Lower leg skin (tissue), 3 donors: ENCODE measurements at regions not wholly inside any gene's neighbourhood (a gene's known extent, or its start where the extent isn't known, plus 50 kb on each side); places are given as distances from the start of the nearest gene placed in this dataset.

Experiments
- CTCF ChIP-seq, 3 donors: fragments of 450-650 bp; IDR thresholded peaks; one replicate each; pipeline ENCODE4 v1.5.1; 2016; ENCODE audit warnings: antibody characterized with exemption in 3 of 3, mild to moderate bottlenecking in 3 of 3, moderate library complexity in 2 of 3
- POLR2A ChIP-seq, 2 donors: fragments of 450-650 bp; IDR thresholded peaks; one replicate each; pipeline ENCODE4 v1.6.1; 2016 to 2017; ENCODE audit warnings: antibody characterized with exemption in 2 of 2, mild to moderate bottlenecking in 1 of 2, moderate library complexity in 1 of 2

DNA sequence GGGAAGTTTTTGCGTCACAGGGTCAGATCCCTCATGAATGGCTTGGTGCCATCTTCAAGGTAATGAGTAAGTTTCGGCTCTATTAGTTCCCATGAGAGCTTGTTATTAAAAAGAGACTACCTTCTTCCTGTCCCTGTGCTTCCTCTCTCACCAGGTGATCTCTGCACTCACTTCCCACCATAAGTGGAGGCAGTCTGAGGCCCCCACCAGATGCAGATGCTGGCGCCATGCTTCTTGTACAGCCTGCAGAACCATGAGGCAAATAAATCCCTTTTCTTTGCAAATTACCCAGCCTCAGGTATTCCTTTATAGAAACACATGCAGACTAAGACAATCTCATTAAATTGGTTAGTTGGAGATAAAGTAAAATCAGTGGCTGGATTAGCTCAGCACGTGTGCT is 75.6 kb upstream of the RFC3 start:
- TF ChIP-seq POLR2A (IDR thresholded peaks at IDR 0.05) (no peak), CTCF (IDR thresholded peaks at IDR 0.05) (no peak)
